ENCODE measurements at regions not wholly inside any gene's neighbourhood (a gene's known extent, or its start where the extent isn't known, plus 50 kb on each side); places are given as distances from the start of the nearest gene placed in this dataset.
A peak's percentile ranks its signal among the peaks of the same experiment; 100 is the strongest.
"Not testable (repeated sequence)": the region's sequence is repeated elsewhere in the genome, so short reads cannot be mapped to it uniquely, and the experiment has no call there.

DNA sequence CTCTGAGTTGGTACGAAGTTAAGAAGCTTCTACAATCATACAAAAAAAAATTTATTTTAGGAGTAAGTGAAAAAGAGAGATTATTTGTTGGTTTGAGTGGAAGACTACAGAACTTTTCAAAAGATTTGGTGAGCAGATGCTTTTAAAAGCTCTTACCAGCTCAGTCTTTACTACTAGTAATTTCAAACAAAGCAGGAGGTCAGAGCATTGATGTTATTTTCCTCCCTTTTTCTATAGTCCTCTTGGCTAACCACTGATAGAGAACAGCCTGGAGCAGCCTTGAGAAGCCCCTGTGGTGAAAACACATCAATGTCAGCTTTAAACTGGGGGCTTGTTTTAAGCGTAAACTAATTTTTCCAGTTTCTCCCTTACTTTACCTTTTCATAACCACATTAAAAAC is 559.3 kb upstream of the CDH2 start:
- peak overlapping the region; percentile 82 for H3K27ac Mint-ChIP-seq
- no peak for TF ChIP-seq CTCF (IDR thresholded peaks at IDR 0.05)
- peaks cover 43% of the 10 kb centered on the region for H3K4me1 Mint-ChIP-seq (ENCODE audit: low read depth)
- H3K4me3 Mint-ChIP-seq = peak overlapping the region; percentile 42; the same call in 1 of the 2 replicates
- H3K36me3 Mint-ChIP-seq (ENCODE audit: low read depth) = peaks cover 5% of the 10 kb centered on the region
- DNase-seq = no peak
- peaks cover 2% of the 10 kb centered on the region; the same call in 1 of the 2 replicates for H3K9me3 Mint-ChIP-seq
- H3K27me3 Mint-ChIP-seq (ENCODE audit: insufficient read depth) = peaks cover 2% of the 10 kb centered on the region

GRCh38 chr18:28735731-28736130 is 558.8 kb upstream of the CDH2 start:
- DNase-seq = peak; percentile 79
- Mint-ChIP-seq H3K9me3 (peaks cover 4% of the 10 kb centered on the region; the same call in 1 of the 2 replicates), H3K36me3 (ENCODE audit: low read depth) (peaks cover 7% of the 10 kb centered on the region), H3K4me1 (ENCODE audit: low read depth) (peaks cover 43% of the 10 kb centered on the region), H3K27ac (peak overlapping the region; percentile 82), H3K4me3 (peak overlapping the region; percentile 42; the same call in 1 of the 2 replicates), H3K27me3 (ENCODE audit: insufficient read depth) (peaks cover 2% of the 10 kb centered on the region)
- TF ChIP-seq CTCF (IDR thresholded peaks at IDR 0.05) = no peak

GRCh38 chr18:28729321-28729720 is 552.4 kb upstream of the CDH2 start:
- no peak overlapping the region for H3K27ac Mint-ChIP-seq
- H3K9me3 Mint-ChIP-seq = peaks cover 4% of the 10 kb centered on the region; the same call in 1 of the 2 replicates
- TF ChIP-seq CTCF (IDR thresholded peaks at IDR 0.05) = no peak
- peaks cover 53% of the 10 kb centered on the region for H3K4me1 Mint-ChIP-seq (ENCODE audit: low read depth)
- peak; percentile 46 for DNase-seq
- H3K27me3 Mint-ChIP-seq (ENCODE audit: insufficient read depth) = peaks cover 2% of the 10 kb centered on the region
- H3K4me3 Mint-ChIP-seq = peak overlapping the region; percentile 67; the same call in 1 of the 2 replicates
- peaks cover 7% of the 10 kb centered on the region for H3K36me3 Mint-ChIP-seq (ENCODE audit: low read depth)

DNA sequence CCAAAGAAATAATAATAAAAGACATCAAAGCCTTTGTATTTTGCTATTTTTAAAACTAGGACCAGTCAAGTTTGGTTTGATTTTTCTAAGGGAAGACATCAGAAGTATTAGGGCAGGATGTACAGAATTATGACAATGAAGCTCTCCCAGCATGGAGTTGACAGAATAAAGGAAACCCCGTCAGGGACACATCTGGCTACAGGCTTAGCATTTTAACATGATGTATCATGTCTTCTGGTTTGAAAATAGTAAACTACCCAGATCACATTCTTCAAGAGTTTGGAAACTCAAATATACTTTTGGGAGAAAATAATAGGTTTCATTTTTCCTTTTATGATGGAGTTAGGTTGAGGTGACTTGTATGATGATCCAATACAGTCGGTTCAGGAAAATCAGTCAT is 552.0 kb upstream of the CDH2 start:
- Mint-ChIP-seq H3K4me1 (ENCODE audit: low read depth) (peaks cover 55% of the 10 kb centered on the region), H3K9me3 (peaks cover 4% of the 10 kb centered on the region; the same call in 1 of the 2 replicates), H3K36me3 (ENCODE audit: low read depth) (peaks cover 7% of the 10 kb centered on the region), H3K27me3 (ENCODE audit: insufficient read depth) (peaks cover 2% of the 10 kb centered on the region), H3K27ac (peak overlapping the region; percentile 67), H3K4me3 (peak overlapping the region; percentile 67)
- DNase-seq = peak; percentile 23
- no peak for TF ChIP-seq CTCF (IDR thresholded peaks at IDR 0.05)

DNA sequence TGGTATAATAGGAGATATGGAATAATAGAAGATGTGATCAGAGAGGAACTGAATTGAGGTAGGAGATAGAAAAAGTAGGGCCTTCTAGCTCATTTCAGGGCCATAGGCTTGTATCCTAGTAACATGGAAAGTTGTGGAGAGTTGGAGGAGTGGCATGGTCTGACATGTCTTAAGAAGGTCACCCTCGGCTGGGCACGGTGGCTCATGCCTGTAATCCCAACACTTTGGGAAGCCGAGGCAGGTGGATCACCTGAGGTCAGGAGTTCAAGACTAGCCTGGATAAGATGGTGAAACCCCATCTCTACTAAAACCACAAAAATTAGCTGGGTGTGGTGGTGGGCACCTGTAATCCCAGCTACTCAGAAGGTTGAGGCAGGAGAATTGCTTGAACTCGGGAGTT is 550.3 kb upstream of the CDH2 start:
- peaks cover 58% of the 10 kb centered on the region for H3K4me1 Mint-ChIP-seq (ENCODE audit: low read depth)
- not testable (repeated sequence) for H3K27ac Mint-ChIP-seq; H3K4me3 Mint-ChIP-seq; DNase-seq; H3K27me3 Mint-ChIP-seq (ENCODE audit: insufficient read depth); H3K36me3 Mint-ChIP-seq (ENCODE audit: low read depth); H3K9me3 Mint-ChIP-seq

GRCh38 chr18:28725876-28726275 is 548.9 kb upstream of the CDH2 start:
- DNase-seq = peak; percentile 23
- no peaks in the 10 kb centered on the region for H3K9me3 Mint-ChIP-seq
- H3K27me3 Mint-ChIP-seq (ENCODE audit: insufficient read depth) = no peaks in the 10 kb centered on the region

More at GRCh38 chr18:28725876-28726275, 548.9 kb upstream of the CDH2 start:
- Mint-ChIP-seq H3K4me3 (no peak overlapping the region), H3K4me1 (ENCODE audit: low read depth) (peaks cover 58% of the 10 kb centered on the region), H3K27ac (no peak overlapping the region), H3K36me3 (ENCODE audit: low read depth) (peaks cover 5% of the 10 kb centered on the region; the same call in 1 of the 2 replicates)
- TF ChIP-seq CTCF (IDR thresholded peaks at IDR 0.05) = no peak

Data from HFFc6 (cell line).